ENCODE measurements at regions not wholly inside any gene's neighbourhood (a gene's known extent, or its start where the extent isn't known, plus 50 kb on each side); places are given as distances from the start of the nearest gene placed in this dataset.

- POLR2A ChIA-PET, result no interaction called here
- CTCF ChIA-PET, result interaction anchor here (0.5 kb wide), 1 partner anchor 197 kb away, joined by 4 read pairs; no protein-coding TSS in a partner anchor
Observed at GRCh38 chr11:69417699-69418085, 63.8 kb upstream of the LINC01488 start.

GRCh38 chr11:69418576-69419296, 62.7 kb upstream of the LINC01488 start:
- CTCF ChIA-PET, result interaction anchor here (0.6 kb wide), 1 partner anchor 126 kb away, joined by 3 read pairs; no protein-coding TSS in a partner anchor
- Histone ChIP-seq H3K36me3 (ENCODE audit: control insufficient read depth in 2 of 2, insufficient read depth in 1 of 2, low read length in 2 of 2) (no peaks in the 10 kb centered on the region), H3K4me1 (ENCODE audit: control insufficient read depth, insufficient read depth, low read length) (no peaks in the 10 kb centered on the region), H3K4me3 (ENCODE audit: low read depth, low read length) (no peak overlapping the region), H3K27ac (ENCODE audit: extremely low read depth, low read depth, low read length) (no peak overlapping the region), H3K9me3 (ENCODE audit: control insufficient read depth, insufficient read depth, low read depth, low read length) (no peaks in the 10 kb centered on the region)
- POLR2A ChIA-PET, result no interaction called here
- TF ChIP-seq ZNF174 (tag by site-specific recombination; IDR thresholded peaks at IDR 0.05) (no peak), GLIS1 (tag by site-specific recombination; IDR thresholded peaks at IDR 0.05) (no peak), ZNF521 (tag by site-specific recombination; IDR thresholded peaks at IDR 0.05) (no peak), ZSCAN23 (tag by site-specific recombination; IDR thresholded peaks at IDR 0.05) (no peak), ZNF626 (tag by site-specific recombination; IDR thresholded peaks at IDR 0.05) (no peak), ZBTB48 (tag by site-specific recombination; IDR thresholded peaks at IDR 0.05) (no peak), ZNF112 (tag by site-specific recombination; IDR thresholded peaks at IDR 0.05) (no peak), ZNF670 (tag by site-specific recombination; IDR thresholded peaks at IDR 0.05; ENCODE audit: low read depth) (no peak), PRDM6 (tag by site-specific recombination; IDR thresholded peaks at IDR 0.05) (no peak), SP3 (tag by site-specific recombination; IDR thresholded peaks at IDR 0.05) (no peak), ZNF473 (tag by site-specific recombination; IDR thresholded peaks at IDR 0.05) (no peak), ZNF513 (tag by site-specific recombination; IDR thresholded peaks at IDR 0.05) (no peak), ZNF510 (tag by site-specific recombination; IDR thresholded peaks at IDR 0.05; ENCODE audit: insufficient replicate concordance) (no peak), ZNF169 (tag by site-specific recombination; IDR thresholded peaks at IDR 0.05) (no peak), ZIC2 (tag by site-specific recombination; IDR thresholded peaks at IDR 0.05) (no peak), ZNF404 (tag by site-specific recombination; IDR thresholded peaks at IDR 0.05) (no peak), ZNF704 (tag by site-specific recombination; IDR thresholded peaks at IDR 0.05) (no peak)
- TF ChIP-seq, protein P1, sequence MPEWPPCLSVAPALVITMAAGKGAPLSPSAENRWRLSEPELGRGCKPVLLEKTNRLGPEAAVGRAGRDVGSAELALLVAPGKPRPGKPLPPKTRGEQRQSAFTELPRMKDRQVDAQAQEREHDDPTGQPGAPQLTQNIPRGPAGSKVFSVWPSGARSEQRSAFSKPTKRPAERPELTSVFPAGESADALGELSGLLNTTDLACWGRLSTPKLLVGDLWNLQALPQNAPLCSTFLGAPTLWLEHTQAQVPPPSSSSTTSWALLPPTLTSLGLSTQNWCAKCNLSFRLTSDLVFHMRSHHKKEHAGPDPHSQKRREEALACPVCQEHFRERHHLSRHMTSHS (tag by site-specific recombination; IDR thresholded peaks at IDR 0.05), result no peak

More at GRCh38 chr11:69417699-69418085, 63.8 kb upstream of the LINC01488 start:
- Histone ChIP-seq H3K4me3 (ENCODE audit: low read depth, low read length) (no peak overlapping the region), H3K27ac (ENCODE audit: extremely low read depth, low read depth, low read length) (no peak overlapping the region), H3K9me3 (ENCODE audit: control insufficient read depth, insufficient read depth, low read depth, low read length) (no peaks in the 10 kb centered on the region), H3K36me3 (ENCODE audit: control insufficient read depth in 2 of 2, insufficient read depth in 1 of 2, low read length in 2 of 2) (no peaks in the 10 kb centered on the region), H3K4me1 (ENCODE audit: control insufficient read depth, insufficient read depth, low read length) (no peaks in the 10 kb centered on the region)
- no peak for TF ChIP-seq ZNF311 (tag by site-specific recombination; IDR thresholded peaks at IDR 0.05; ENCODE audit: borderline replicate concordance)
- TF ChIP-seq ZNF211 (tag by site-specific recombination; IDR thresholded peaks at IDR 0.05; ENCODE audit: low read depth), result no peak
- TF ChIP-seq, protein P2, sequence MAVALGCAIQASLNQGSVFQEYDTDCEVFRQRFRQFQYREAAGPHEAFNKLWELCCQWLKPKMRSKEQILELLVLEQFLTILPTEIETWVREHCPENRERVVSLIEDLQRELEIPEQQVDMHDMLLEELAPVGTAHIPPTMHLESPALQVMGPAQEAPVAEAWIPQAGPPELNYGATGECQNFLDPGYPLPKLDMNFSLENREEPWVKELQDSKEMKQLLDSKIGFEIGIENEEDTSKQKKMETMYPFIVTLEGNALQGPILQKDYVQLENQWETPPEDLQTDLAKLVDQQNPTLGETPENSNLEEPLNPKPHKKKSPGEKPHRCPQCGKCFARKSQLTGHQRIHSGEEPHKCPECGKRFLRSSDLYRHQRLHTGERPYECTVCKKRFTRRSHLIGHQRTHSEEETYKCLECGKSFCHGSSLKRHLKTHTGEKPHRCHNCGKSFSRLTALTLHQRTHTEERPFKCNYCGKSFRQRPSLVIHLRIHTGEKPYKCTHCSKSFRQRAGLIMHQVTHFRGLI (tag by site-specific recombination; IDR thresholded peaks at IDR 0.05), result no peak
- TF ChIP-seq ZFP37 (tag by site-specific recombination; IDR thresholded peaks at IDR 0.05), result no peak
- TF ChIP-seq ZNF248 (tag by site-specific recombination; IDR thresholded peaks at IDR 0.05), result no peak
- TF ChIP-seq ZNF416 (tag by site-specific recombination; IDR thresholded peaks at IDR 0.05), result no peak
- no peak for TF ChIP-seq HOXA7 (CRISPR knock-in tag; IDR thresholded peaks at IDR 0.05; ENCODE audit: borderline replicate concordance)

All from HEK293 (cell line).